Inflammatory macrophage treated with lipopolysaccharide for 4 hours (primary cell): ENCODE measurements at regions not wholly inside any gene's neighbourhood (a gene's known extent, or its start where the extent isn't known, plus 50 kb on each side); places are given as distances from the start of the nearest gene placed in this dataset.
A peak's percentile ranks its signal among the peaks of the same experiment; 100 is the strongest.

Source experiments
- DNase-seq: peaks from one replicate; pipeline ENCODE4 v3.0.0-alpha.2; 2020

- DNase-seq = no peak
Measured at GRCh38 chr12:111194703-111195051, 174.2 kb downstream of the PHETA1 start.

GRCh38 chr12:111193977-111194702 lies 174.8 kb downstream of the PHETA1 start:
- DNase-seq = no peak

GRCh38 chr12:111193496-111193895 lies 175.4 kb downstream of the PHETA1 start:
- DNase-seq = no peak

- no peak for DNase-seq
Measured at GRCh38 chr12:111193067-111193466, 175.8 kb downstream of the PHETA1 start.

GRCh38 chr12:111192647-111193046 lies 176.2 kb downstream of the PHETA1 start:
- no peak for DNase-seq

GRCh38 chr12:111190741-111191526 lies 178.0 kb downstream of the PHETA1 start:
- DNase-seq = no peak

- no peak for DNase-seq
Measured at GRCh38 chr12:111189792-111190191, 179.1 kb downstream of the PHETA1 start.

- no peak for DNase-seq
Measured at GRCh38 chr12:111188436-111188835, 180.5 kb downstream of the PHETA1 start.

GRCh38 chr12:111186347-111186746 lies 182.5 kb downstream of the PHETA1 start:
- no peak for DNase-seq

- no peak for DNase-seq
Measured at GRCh38 chr12:111185889-111186227, 183.0 kb downstream of the PHETA1 start.

GRCh38 chr12:111185206-111185888 lies 183.5 kb downstream of the PHETA1 start:
- DNase-seq = no peak

- DNase-seq = no peak
Measured at GRCh38 chr12:111184161-111184560, 184.7 kb downstream of the PHETA1 start.

GRCh38 chr12:111183094-111183493 lies 185.8 kb downstream of the PHETA1 start:
- no peak for DNase-seq

- no peak for DNase-seq
Measured at GRCh38 chr12:111182382-111182781, 186.5 kb downstream of the PHETA1 start.

- DNase-seq = peak; percentile 40
Measured at GRCh38 chr12:111181143-111181726, 187.7 kb downstream of the PHETA1 start.

- no peak for DNase-seq
Measured at GRCh38 chr12:111180426-111181142, 188.3 kb downstream of the PHETA1 start.

- DNase-seq = no peak
Measured at GRCh38 chr12:111178181-111179081, 190.5 kb downstream of the PHETA1 start.

- DNase-seq = peak; percentile 48
Measured at GRCh38 chr12:111175396-111176094, 193.3 kb downstream of the PHETA1 start.

GRCh38 chr12:111174961-111175345 lies 193.9 kb downstream of the PHETA1 start:
- no peak for DNase-seq

- peak; percentile 1 for DNase-seq
Measured at GRCh38 chr12:111174251-111174960, 194.5 kb downstream of the PHETA1 start.
